ENCODE measurements at regions not wholly inside any gene's neighbourhood (a gene's known extent, or its start where the extent isn't known, plus 50 kb on each side); places are given as distances from the start of the nearest gene placed in this dataset.

- TF ChIP-seq, protein P1, sequence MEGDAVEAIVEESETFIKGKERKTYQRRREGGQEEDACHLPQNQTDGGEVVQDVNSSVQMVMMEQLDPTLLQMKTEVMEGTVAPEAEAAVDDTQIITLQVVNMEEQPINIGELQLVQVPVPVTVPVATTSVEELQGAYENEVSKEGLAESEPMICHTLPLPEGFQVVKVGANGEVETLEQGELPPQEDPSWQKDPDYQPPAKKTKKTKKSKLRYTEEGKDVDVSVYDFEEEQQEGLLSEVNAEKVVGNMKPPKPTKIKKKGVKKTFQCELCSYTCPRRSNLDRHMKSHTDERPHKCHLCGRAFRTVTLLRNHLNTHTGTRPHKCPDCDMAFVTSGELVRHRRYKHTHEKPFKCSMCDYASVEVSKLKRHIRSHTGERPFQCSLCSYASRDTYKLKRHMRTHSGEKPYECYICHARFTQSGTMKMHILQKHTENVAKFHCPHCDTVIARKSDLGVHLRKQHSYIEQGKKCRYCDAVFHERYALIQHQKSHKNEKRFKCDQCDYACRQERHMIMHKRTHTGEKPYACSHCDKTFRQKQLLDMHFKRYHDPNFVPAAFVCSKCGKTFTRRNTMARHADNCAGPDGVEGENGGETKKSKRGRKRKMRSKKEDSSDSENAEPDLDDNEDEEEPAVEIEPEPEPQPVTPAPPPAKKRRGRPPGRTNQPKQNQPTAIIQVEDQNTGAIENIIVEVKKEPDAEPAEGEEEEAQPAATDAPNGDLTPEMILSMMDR (IDR thresholded peaks at IDR 0.05; ENCODE audit: low read depth, low read length) = no peak
- TF ChIP-seq POLR2A (IDR thresholded peaks at IDR 0.05; ENCODE audit: extremely low read depth, insufficient read length) = no peak
- TF ChIP-seq, protein P2, sequence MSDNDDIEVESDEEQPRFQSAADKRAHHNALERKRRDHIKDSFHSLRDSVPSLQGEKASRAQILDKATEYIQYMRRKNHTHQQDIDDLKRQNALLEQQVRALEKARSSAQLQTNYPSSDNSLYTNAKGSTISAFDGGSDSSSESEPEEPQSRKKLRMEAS (IDR thresholded peaks at IDR 0.05; ENCODE audit: low read depth, low read length) = no peak
These were observed 592.4 kb downstream of the TBC1D22A start for GRCh38 chr22:47354668-47355387.

Data from NB4 (cell line).